OCI-M2 (cell line): ENCODE measurements at regions not wholly inside any gene's neighbourhood (a gene's known extent, or its start where the extent isn't known, plus 50 kb on each side); places are given as distances from the start of the nearest gene placed in this dataset.
"Not testable (repeated sequence)": the region's sequence is repeated elsewhere in the genome, so short reads cannot be mapped to it uniquely, and the experiment has no call there.

Experiments used
- DNase-seq: peaks from one replicate; lab custom pipeline; 2025; ENCODE audit not compliant: unreplicated experiment; lab: John Stamatoyannopoulos, UW

GRCh38 chr11:23632293-23632692, 772.0 kb upstream of the CCDC179 start:
- DNase-seq, result no peak

DNA sequence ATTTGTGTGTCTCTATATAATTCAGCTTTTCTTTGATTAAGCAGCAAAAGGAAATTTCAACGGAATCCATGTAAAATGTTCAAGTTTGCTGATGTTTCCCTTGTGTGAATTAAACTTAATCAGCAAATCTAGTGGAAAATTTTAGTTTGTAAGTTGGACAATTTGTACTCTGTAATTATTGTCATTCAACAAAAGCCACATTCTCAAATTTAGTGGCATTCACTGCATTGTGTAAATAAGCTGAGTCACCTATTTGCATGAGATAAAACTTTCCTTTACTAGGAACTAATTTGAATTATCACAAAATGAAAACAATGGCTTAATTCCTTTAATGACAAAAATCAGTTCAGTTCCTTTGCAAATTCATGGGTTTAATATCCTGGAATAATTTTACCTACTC, 784.2 kb upstream of the CCDC179 start:
- DNase-seq, result no peak

DNA sequence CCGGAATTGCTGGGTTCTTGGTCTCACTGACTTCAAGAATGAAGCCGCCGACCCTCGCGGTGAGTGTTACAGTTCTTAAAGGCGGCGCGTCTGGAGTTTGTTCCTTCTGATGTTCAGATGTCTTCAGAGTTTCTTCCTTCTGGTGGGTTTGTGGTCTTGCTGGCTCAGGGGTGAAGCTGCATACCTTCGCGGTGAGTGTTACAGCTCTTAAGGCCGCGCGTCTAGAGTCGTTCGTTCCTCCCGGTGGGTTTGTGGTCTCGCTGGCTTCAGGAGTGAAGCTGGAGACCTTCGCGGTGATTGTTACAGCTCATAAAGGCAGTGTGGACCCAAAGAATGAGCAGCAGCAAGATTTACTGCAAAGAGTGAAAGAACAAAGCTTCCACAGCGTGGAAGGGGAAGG, 792.1 kb upstream of the CCDC179 start:
- not testable (repeated sequence) for DNase-seq

- DNase-seq, result no peak
Observed at GRCh38 chr11:23653071-23653675, 792.9 kb upstream of the CCDC179 start.

- no peak for DNase-seq
Observed at GRCh38 chr11:23668324-23668723, 808.0 kb upstream of the CCDC179 start.

DNA sequence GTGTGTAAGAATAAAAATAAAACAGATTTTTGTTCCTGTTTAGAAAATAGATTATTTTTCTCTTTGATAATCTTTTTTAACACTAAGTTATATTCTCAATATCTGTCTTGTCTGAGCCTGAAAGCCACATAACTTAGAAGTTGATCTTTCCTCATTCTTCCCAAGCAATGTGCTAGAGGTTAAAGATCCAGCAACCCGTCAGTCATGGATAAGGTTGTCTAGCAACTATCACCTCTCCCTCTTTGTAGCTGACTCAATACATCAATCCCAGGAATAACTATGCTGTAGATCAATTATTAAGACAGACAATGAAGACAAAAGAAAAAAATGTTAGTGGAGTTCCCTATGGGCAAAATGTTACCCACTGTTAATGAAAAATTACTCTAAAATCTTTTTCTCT, 813.1 kb upstream of the CCDC179 start:
- no peak for DNase-seq

DNA sequence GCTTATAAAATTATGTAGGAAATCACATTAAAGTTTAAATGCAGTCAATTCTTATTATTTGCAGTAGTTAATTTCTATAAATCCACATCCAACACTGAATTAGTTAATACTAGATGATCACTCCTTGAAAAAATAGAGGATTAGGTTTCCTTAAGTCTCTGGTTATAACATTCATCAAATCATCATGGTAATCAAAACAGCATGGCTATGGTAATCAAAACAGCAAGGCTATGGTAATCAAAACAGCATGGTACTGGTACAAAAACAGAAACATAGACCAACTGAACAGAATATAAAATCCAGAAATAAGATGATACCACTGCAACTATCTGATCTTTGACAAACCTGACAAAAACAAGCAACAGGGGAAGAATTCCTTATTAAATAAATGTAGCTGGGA, 814.6 kb upstream of the CCDC179 start:
- DNase-seq, result no peak

- no peak for DNase-seq
Observed at GRCh38 chr11:23679041-23679440, 817.8 kb upstream of the LUZP2 start.

- no peak for DNase-seq
Observed at GRCh38 chr11:23679981-23680380, 816.9 kb upstream of the LUZP2 start.

GRCh38 chr11:23680488-23681230, 816.2 kb upstream of the LUZP2 start:
- DNase-seq, result no peak

DNA sequence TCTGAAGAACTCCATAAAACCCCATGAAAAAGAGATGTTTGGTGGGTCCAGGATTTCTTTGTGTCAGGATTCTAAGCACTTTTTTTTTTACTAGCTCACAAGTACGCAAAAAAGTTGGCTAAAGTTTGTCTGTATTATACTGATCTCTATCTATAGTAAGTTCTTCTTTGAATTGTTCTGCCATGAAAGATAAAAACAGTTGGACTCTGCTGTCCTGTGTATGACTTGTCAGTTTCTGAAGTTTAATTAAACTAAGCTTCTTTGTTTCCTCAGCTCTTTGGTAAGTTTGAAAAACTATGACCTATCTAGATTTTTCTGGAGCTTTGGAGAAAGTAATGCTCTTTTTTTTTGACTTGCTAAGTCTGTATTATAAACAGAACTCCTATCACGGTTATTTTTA, 812.2 kb upstream of the LUZP2 start:
- no peak for DNase-seq

DNA sequence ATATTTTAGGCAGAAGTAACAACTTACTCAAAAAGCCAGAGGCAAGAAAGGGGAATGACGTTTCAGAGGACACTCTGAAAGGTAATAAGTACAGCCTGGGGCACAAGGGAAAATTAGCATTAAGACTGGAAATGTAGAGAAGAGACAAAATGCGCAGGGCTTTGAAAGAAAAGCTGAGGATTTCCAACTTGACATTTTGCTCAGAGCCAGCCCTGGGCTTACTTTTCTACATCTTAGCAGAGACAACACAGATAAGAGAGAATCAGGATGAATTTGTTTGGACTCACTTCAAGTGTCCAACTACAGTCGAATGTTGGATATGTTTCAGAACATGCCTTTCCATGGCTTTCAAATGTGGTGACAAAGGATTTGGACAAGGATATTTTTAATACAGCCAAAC, 808.9 kb upstream of the LUZP2 start:
- no peak for DNase-seq

GRCh38 chr11:23688411-23688810, 808.4 kb upstream of the LUZP2 start:
- DNase-seq, result no peak

DNA sequence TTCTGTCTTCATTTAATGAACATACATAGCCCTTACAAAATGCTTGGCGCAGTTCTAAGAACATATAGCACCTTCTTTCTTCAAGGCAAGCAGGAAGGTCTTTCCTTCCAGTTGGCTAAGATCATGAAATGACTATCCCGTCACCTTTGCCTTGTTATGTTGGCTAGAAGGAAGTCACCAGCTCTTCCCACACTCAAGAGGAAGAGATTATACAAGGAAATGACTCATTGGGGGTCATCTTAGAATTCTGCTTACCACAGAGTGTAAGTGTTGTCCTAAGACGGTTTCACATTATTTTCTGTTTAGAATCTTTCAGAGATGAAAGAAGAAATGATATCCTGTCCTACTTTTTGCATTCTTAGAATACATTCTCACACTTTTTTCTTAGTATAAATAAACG, 808.0 kb upstream of the LUZP2 start:
- no peak for DNase-seq

GRCh38 chr11:23696688-23697415, 800.0 kb upstream of the LUZP2 start:
- no peak for DNase-seq

- DNase-seq, result no peak
Observed at GRCh38 chr11:23704183-23704582, 792.7 kb upstream of the LUZP2 start.

GRCh38 chr11:23711981-23712380, 784.9 kb upstream of the LUZP2 start:
- no peak for DNase-seq

DNA sequence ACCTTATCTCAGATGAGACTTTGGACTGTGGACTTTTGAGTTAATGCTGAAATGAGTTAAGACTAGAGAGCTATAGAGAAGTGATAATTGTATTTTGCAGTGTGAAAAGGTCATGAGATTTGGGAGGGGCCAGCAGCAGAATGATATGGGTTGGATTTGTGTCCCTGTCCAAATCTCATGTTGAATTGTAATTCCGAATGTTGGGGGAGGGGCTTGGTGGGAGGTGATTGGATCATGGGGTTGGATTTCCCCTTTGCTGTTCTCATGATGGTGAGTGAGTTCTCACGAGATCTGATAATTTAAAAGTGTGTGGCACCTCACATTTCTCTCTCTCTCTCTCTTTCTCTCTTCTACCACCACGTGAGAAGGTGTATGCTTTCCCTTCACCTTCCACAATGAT, 777.8 kb upstream of the LUZP2 start:
- no peak for DNase-seq

DNA sequence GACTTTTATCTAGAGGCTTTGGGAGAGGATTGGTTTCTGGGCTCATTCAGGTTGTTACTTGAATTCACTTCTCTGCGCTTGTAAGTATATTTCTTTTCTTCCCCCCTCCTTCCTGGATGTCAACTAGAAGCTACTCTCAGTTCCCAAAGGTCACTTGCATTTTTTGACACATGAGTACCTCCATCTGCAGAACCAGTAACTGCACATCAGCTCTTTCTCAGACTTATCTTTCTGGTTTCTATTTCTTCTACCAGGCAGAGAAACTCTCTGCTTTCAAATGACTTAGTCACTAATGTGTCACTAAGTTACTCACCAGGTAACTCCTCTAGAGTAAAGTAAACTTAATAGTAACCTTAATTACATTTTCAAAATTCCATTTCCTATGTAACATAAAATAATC, 773.0 kb upstream of the LUZP2 start:
- no peak for DNase-seq

GRCh38 chr11:23725752-23726151, 771.1 kb upstream of the LUZP2 start:
- no peak for DNase-seq

GRCh38 chr11:23727387-23727786, 769.5 kb upstream of the LUZP2 start:
- DNase-seq, result no peak

- no peak for DNase-seq
Observed at GRCh38 chr11:23727794-23728193, 769.1 kb upstream of the LUZP2 start.
